ENCODE measurements at regions not wholly inside any gene's neighbourhood (a gene's known extent, or its start where the extent isn't known, plus 50 kb on each side); places are given as distances from the start of the nearest gene placed in this dataset.

GRCh38 chr4:184528051-184528450 lies 53.7 kb upstream of the IRF2 start:
- no peak for TF ChIP-seq CTCF (conservative IDR thresholded peaks at IDR 0.05)
- no peak for TF ChIP-seq EZH2 (IDR thresholded peaks at IDR 0.05; ENCODE audit: low read depth)
- H4K20me1 ChIP-seq (ENCODE audit: insufficient read depth): no peaks in the 10 kb centered on the region
- DNase-seq: no peak
- no peak overlapping the region for H3K27ac ChIP-seq
- H3K79me2 ChIP-seq (ENCODE audit: low read depth): no peaks in the 10 kb centered on the region
- no peaks in the 10 kb centered on the region for H3K9me2 ChIP-seq (ENCODE audit: insufficient read depth)
- H3F3A ChIP-seq (ENCODE audit: insufficient read depth, low read depth): no peaks in the 10 kb centered on the region
- no peaks in the 10 kb centered on the region for H3K36me3 ChIP-seq (ENCODE audit: low read depth)
- ChIA-PET POLR2A (ENCODE audit: unreplicated experiment) (no interaction called here), CTCF (no interaction called here)
- H3K4me3 ChIP-seq: no peak overlapping the region
- no peak overlapping the region for H2AFZ ChIP-seq
- BruUV-seq (replicated peaks): no TSS peak
- H3K4me2 ChIP-seq: no peak overlapping the region
- intact Hi-C loops (cut with micrococcal nuclease; ENCODE audit: unreplicated experiment): no loop called here
- H3K4me1 ChIP-seq (replicated peaks; ENCODE audit: insufficient read depth): no peaks in the 10 kb centered on the region
- no peaks in the 10 kb centered on the region for H3K9me3 ChIP-seq (ENCODE audit: insufficient read depth, low read depth)
- H3K27me3 ChIP-seq (ENCODE audit: insufficient read depth, low read depth): no peaks in the 10 kb centered on the region

- POLR2A ChIA-PET (ENCODE audit: unreplicated experiment): no interaction called here
- no peak overlapping the region for H3K27ac ChIP-seq
- H3K9me3 ChIP-seq (ENCODE audit: insufficient read depth, low read depth): no peaks in the 10 kb centered on the region
- no peaks in the 10 kb centered on the region for H3K79me2 ChIP-seq (ENCODE audit: low read depth)
- no peak for TF ChIP-seq EZH2 (IDR thresholded peaks at IDR 0.05; ENCODE audit: low read depth)
- no TSS peak for BruUV-seq (replicated peaks)
- no peaks in the 10 kb centered on the region for H4K20me1 ChIP-seq (ENCODE audit: insufficient read depth)
- H3K9me2 ChIP-seq (ENCODE audit: insufficient read depth): no peaks in the 10 kb centered on the region
- no peaks in the 10 kb centered on the region for H3K36me3 ChIP-seq (ENCODE audit: low read depth)
- H2AFZ ChIP-seq: no peak overlapping the region
- intact Hi-C loops (cut with micrococcal nuclease; ENCODE audit: unreplicated experiment): no loop called here
- H3K4me3 ChIP-seq: no peak overlapping the region
- H3K4me2 ChIP-seq: no peak overlapping the region
- H3K27me3 ChIP-seq (ENCODE audit: insufficient read depth, low read depth): no peaks in the 10 kb centered on the region
- H3F3A ChIP-seq (ENCODE audit: insufficient read depth, low read depth): no peaks in the 10 kb centered on the region
- DNase-seq: no peak
- H3K4me1 ChIP-seq (replicated peaks; ENCODE audit: insufficient read depth): no peaks in the 10 kb centered on the region
- CTCF ChIA-PET: no interaction called here
Observed at GRCh38 chr4:184526228-184526627, 51.9 kb upstream of the IRF2 start.

Measured in PC-9 (cell line).